ENCODE measurements at regions not wholly inside any gene's neighbourhood (a gene's known extent, or its start where the extent isn't known, plus 50 kb on each side); places are given as distances from the start of the nearest gene placed in this dataset.
"Not testable (repeated sequence)": the region's sequence is repeated elsewhere in the genome, so short reads cannot be mapped to it uniquely, and the experiment has no call there.

DNA sequence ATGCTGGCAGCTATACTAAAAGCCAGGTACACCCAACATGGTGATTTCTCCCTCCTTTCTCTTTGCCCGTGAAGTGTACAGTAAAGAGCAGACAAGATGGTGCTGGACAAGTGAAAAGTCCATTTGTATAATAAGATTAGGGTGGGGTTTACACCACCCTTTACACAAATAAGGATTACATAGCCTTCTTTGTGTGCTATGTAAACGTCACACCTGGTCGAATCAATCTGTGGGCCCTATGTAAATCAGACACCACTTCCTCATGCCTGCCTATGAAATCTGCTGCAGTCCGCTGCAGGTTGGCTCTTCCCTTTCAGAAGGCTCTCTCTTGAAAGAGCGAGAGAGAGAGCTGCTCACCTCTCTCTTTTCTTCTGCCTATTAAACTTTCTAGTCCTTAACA lies 1054.3 kb upstream of the SLC39A10 start:
- no peak for DNase-seq

DNA sequence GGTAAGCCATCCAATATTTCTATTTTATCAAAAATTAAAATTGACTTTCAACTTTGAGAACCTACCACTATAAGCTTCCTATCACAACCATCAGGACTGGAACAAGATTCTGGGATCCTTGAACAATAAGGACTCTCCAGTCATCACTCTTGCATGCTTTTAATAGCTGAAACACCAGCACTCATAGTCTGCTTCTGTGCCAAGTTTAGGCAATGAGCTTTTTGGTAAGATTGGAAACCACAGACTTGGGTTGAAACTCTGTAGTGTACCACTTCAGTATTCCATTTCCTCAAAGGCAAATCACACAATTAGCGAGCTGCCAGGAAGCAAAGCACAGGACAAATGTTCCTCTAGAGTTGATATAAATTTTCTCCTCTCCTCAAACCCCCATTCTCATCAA lies 1065.8 kb upstream of the SLC39A10 start:
- DNase-seq, result no peak

DNA sequence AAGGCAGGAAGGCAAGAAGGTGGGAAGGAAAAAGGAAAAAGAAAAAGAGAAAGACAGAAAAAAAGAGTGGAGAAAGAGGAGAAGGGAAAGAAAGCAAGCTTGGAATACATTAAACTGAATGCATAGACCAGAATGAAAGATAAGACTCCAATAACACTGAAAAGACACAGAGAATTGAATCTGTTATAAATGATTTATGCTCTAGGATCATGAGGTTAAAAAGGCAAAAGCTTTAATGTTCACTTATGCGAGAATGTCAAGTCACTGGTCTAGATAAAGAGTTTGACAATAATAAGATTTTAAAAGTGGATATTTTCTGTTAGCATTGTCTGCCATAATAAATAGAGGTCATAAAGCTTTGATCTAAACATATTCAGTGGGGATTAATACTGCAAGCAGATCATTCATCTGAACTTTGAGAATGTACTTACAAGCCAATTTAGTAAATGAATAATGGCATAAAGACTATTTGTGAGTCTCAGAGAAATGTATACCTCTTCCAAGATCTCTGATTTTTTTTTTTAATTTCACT lies 1069.2 kb upstream of the SLC39A10 start:
- DNase-seq, result no peak

DNA sequence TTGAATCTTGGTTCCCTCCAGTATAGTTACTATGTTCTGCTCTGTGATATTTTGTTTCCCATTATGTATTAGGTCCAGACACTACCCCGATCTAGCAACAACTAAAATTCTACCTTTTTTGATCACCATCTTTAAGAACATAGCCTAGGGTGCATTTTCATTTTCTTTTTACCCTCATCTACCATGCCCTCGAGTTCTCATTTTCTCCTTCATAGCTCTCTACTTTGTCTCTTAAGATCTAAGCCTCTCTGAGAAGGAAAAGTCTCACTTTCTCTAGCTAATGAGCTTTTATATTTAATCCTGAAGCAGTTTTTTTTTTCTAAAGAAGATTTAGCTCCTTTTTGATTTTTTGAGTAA lies 1089.4 kb upstream of the SLC39A10 start:
- DNase-seq, result no peak

DNA sequence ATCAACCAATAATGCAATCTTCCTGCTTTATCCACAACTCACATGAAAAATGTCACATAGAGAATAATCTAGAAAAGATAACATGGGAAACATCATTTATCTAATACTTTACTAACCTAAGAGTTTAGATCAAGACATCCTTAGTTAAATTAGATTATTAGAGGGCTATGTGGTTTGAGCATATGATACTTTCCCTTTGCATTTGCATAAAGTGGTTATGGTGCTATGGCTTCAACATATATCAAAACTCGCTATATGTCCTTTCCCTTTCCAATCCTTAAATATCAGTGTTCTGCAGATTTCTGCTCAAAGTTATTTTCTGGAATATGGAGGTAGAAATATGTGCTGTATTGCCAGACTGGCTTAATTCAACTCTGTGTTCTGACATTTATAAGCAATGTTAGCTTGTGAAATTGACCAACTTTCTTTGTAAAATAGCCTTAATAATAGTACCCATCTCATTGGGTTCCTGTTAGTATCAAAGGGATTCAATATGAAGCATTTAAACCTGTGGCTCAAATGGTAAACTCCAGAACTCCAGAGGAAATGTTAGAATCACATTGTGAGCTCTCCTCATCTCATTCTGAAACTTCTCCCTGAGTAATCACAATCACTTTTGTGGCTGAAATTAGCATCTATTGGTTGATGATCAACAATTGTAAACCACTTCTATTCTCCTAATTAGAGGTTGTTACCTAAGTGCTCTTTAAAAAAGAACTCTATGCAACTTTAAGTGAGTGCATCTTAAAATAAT lies 1089.9 kb upstream of the SLC39A10 start:
- no peak for DNase-seq

DNA sequence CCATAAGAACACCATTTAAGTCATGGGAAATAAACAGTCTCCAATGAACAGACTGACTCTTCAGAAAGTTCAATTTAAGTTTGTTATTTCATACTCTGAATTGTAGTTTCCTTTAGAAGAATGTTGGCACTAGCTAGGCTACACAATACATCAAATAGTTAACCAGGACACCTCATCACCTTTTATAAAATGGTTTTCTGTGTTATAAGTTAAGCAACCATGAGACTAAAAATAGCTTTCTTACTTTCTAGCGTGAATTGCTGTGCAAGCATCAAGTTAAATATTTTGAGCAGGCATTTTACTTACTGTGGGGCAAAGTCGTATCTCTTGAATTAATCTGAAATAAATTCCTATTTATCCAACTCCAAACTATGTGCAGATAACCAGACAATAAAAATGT lies 1092.6 kb upstream of the SLC39A10 start:
- no peak for DNase-seq

DNA sequence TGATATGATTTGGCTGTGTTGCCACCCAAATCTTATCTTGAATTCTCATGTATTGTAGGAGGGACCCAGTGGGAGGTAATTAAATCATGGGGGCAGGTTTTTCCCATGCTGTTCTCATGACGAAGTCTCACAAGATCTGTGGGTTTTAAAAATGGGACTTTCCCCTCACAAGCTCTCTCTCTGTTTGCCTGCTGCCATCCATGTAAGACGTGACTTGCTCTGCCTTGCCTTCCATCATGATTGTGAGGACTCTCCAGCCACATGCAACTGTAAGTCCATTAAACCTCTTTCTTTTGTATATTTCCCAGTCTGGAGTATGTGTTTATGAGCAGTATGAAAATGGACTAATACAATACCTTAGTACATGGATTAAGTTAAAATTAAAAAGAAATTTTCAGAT lies 1094.7 kb upstream of the SLC39A10 start:
- DNase-seq, result no peak

DNA sequence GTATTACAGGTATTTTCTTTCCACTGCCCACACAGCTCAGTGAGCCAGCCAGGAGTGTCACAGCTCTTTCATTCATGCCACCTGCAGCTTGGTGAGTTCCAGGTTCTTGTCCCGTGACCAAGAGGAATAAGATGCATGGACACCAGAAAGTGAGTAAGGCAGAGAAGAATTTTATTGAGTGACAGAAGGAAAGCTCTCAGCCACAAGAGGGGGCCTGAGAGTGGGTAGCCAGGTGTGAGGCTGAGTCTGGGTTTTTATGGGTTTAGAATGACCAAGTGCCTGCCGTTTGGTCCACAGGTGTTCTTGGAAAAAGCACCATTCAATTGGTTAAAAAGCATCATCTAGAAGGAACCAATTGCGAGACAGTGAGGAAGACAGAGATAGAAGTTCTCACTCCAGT lies 1097.1 kb upstream of the SLC39A10 start:
- DNase-seq, result no peak

DNA sequence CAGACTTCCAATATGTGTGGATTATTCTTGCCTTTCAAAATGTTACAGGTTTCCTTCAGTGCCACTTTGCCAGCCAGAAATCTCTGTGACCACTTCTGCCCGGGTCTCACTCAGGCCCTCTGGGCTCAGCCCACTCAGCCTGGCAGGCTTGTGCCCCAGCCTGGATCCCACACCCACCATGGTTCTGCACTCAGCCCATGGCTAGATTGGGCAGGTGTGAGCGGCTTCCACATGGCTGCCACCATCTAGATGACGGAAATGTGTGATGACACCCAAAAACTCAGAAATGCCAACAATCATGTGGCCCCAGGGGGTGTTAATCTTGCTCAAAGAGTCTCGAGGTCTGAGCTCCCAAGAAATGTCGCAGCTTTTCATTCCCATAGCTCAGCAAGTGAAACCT lies 1097.5 kb upstream of the SLC39A10 start:
- DNase-seq, result no peak

DNA sequence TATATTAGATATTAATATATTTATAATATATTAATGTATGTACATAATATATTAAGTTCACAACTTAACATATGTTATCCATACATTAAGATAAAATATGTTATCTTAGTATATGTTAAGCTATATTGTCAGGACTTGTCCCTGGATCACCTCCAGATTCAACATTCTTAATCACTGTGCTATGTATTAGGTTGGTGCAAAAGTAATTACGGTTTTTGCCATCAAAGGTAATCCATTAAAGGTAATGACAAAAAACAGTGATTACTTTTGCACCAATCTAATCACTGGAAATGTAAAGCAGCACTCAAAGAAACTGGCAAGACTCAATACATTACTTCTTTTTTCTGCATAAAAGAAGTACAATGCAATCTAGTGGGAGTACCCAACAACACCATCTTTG lies 1099.0 kb upstream of the SLC39A10 start:
- no peak for DNase-seq

DNA sequence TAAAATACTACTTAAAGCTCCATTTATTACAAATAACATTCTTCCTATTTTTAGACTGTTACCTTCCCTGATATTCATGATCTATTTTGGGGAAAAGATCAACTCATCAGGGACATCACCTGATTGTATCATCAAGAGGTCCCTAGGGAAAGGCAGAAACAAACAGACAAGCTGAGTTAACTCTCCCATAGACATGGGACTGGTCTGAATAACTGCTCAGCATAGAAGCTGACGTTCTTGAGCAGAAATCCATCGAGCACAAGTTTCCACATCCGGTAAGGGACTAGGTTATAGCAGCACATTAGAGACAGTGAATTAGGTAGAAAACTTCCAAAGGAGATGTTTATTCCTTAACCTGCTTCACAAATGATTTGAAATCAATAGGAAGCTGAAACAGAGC lies 1100.4 kb upstream of the SLC39A10 start:
- DNase-seq, result no peak

DNA sequence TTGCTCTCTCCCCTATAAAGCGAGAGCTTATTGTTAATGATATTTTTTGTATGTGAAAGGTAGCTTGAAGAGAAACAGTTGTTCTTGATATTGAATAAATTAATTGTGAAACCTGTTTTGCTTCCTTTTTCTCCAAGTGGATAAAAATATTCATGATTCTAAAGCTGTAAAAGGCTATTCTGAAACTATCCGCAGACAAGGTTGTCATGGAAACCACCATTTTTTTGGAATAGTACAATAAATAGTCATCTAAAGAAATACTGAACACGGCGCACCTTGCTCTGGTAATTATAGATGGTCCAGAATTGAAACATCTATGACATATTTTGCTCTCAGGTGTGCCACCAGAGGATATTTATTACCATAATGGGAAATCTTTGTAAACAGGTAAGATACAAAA lies 1103.0 kb upstream of the SLC39A10 start:
- no peak for DNase-seq

DNA sequence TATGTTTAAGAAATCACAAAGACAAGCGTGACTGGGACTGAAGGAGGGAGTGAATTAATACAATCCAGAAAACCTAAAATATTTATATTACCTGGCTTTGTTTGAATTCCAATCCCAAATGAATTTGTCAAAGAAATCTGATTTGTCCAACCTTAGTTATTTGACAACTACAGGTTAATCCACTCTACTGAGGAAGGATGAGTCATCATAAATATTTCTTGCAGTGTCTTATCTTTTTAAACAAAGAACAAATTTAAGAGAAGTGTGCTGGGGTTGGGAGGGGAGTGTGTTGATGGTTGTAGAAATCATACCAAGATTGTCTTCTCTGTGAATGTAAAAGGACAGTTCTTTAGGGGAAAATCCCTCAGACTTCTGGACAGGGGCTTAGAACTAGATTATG lies 1106.3 kb upstream of the SLC39A10 start:
- no peak for DNase-seq

DNA sequence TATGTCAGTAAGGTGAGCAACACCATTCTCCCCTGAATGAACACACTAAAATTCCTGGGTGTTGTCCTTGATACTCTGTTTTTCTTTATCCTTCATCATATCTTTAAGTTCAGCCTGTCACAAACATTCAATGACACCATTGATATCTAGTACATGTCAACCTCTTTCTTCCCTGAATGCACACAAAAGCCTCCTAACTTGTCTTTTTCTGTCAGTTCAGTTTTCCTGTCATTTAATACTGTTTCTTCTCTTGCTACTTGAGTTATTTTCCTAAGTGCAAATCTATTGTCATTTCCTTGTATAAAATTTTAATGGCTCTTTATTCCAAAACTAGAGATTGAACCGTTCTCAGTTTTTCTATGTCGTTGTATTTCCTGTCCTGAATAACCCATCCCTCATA lies 1107.6 kb upstream of the SLC39A10 start:
- DNase-seq, result no peak

DNA sequence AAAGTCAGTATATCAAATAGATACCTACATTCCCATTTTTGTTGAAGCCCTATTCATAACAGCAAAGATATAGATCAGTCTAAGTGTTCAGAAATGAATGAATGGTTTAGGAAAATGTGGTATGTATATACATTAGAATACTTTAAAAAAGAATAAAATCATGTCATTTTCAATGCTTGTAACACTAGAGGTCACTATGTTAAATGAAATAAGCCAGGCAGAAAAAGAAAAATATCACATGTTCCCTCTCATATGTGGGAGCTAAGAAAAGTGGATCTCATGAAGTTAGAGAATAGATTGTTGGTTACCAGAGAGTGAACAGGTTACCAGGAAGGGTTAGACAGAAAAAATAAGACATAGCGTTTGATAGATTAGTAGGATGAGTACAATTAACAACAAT lies 1111.0 kb upstream of the SLC39A10 start:
- DNase-seq, result no peak

DNA sequence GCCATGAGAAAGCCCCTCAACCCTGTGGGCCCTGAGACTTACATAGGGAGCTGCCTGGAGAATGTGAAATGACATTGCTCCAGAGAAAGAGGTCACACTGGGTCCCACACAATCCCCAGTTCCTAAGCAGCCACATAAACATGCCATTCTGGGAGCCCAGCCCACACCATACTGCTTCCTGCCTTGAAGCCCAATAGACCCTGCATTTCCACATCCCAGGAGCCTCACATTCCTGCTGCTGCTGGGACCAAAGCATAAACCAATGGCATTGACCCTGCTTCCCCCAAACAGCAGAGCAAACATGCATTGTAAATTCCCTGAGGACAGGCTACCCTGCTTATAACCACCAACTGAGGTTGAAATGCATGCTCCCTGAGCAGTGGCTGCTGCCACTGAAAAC lies 1117.6 kb upstream of the SLC39A10 start:
- no peak for DNase-seq

DNA sequence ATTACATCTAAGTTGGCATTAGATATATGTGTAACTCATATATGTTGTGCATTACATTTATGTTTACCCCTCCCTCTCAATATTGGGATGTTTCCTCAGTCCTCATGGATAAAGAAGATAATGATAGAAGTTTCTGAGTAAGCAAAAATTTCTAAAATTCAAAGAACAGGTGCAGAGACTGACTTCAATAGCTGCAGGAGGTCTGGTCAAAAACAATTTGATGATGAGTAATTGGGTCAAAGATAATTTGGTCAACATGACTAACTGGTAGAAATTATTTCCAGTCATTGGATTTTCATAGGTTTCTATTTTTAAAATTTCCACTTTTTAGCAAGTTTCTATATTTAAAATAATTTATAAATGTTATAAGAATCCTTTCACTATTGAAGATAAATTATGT lies 1130.9 kb upstream of the SLC39A10 start:
- no peak for DNase-seq

DNA sequence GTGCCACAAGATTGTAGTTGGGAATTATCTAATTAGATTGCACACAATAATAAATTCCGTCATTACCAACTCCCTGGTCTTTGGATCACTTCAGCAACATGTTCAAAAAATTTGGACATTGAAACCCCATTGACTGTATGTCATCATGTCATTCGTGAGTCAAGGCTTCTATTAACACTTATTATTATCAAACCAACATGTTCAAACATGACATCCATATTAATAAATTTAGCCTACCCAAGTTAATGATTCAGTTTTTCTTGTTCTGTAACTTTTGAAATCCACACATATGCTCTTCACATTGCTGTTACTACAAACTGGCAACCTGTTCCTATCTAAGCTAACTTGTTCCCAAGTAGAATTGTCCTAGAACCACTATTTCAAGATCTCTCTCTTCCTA lies 1142.7 kb upstream of the SLC39A10 start:
- DNase-seq, result no peak

DNA sequence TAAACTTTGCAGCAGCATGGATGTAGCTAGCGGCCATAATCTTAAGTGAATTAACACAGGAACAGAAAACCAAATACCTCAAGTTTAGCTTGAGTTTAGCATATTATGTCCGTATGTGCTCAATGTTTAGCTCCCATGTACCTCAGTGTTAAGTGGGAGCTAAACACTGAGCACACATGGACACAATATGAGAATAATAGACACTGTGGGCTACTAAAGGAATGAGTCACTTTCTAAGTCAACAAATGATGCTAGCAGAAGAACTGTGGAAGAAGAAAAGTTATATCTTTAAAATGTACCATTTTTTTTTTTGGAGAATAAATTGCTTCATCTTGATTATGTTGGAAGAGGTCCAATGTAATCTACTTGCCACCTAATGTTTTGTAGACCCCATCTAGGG lies 1146.0 kb upstream of the SLC39A10 start:
- not testable (repeated sequence) for DNase-seq

DNA sequence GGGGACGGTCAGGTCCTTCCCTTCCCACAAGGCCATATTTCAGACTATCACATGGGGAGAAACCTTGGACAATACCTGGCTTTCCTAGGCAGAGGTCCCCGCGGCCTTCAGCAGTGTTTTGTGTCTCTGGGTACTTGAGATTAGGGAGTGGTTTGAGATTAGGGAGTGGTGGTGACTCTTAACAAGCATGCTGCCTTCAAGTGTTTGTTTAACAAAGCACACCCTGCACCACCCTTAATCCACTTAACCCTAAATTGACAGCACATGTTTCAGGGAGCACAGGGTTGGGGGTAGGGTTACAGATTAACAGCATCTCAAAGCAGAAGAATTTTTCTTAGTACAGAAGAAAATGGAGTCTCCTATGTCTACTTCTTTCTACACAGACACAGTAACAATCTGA lies 1152.2 kb upstream of the SLC39A10 start:
- not testable (repeated sequence) for DNase-seq

DNA sequence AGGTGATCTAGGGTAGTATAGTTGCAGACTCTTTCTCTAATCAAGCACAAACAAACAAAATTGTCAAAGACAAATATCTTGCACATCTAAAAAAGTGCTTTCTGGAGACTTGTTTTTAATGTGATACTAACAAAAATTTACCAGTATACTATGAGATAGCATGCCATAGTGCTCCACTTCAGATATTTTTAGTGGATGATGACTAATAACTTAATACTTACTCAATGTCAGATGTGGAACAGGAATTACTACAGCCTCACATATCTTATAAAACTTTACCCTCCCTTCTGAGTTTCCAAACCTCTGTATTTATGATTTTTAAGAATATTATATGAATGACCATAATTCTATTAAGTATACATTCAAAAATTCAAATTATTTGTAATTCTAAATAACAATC lies 1162.0 kb upstream of the SLC39A10 start:
- DNase-seq, result no peak

DNA sequence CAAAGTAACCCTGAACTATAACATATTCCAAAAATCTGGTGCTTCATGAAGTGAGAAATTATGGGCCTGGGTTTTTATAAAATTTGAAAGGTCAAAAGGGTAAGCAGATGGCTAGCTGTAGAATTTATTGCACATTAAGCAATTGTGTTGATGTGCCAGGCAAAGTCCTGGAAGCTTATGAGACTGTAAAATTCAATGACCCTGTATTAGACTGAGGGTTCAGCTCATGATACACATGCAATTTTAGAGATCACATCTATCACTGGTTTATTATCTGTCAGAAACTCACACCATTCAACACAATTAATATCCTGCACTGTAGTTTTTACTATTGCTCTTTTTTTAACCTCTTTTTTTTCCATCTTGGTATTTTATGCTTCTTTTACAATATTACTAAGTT lies 1162.6 kb upstream of the SLC39A10 start:
- no peak for DNase-seq

DNA sequence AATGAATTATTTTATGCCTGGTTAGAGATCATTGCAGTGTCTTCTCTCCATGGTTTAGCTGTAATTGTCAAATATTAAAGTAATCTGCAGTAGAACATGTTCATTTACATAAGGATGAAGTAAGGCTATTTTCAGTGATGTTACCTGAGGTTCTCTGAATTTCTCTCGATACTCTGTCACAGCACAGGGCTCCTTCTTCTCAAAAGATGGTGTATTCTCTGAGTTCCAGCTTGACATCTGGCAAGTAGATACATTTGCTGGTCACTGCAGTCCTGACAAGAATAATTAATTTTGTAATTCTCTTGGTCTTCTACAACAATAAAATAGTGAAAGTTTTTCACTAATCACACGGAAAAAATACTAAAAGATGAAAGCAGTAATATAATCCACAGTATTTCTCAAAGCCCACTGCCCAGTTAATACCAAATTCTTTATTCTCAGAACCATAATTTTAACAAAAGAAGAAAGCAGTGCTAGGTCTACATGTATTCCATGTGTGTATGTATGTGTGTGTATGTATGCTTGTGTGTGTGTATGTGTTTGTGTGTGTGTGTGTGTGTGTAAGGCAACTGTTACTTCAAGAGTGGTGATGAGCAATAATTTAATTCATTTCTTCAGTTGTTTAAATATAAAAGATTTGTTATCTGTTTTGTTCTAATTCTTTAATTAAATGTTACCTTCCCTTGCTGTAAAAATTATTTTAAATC lies 1165.5 kb upstream of the SLC39A10 start:
- DNase-seq, result no peak

DNA sequence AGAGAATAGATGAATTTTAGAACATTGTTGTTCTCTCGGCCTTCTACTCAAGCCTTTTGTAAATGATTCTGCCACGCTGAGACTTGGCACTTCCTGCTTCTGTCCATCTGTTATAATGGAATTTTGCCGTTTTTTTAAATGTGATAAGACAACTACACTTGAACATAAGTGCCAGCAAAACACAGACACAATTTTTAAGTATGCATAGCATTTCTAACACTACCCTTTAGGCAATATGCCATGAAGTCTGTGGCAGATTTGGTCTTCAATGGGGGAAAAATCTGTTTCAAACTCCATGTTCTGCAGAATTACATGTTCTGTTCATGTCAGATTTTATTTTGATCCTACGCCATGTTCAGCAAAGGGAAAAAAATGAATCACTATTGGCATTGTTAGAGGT lies 1170.7 kb upstream of the SLC39A10 start:
- DNase-seq, result no peak

DNA sequence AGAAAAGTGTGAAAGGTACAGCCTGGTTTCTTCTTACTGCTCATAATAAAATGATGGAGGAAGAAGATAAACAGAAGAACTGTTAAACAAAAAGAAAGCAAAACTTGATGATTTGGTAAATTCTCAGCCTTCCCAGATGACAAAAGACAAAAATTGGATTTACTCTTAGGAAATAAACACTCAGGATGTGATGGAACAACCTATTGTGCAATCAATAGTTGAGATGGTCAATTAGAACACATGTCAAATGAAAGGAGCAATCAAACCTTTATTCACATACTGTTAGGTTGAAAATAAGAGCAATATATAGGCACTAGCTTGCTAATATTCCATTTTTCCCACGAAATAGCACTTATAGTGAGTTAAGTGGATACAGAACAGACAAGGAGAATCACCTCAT lies 1174.0 kb upstream of the SLC39A10 start:
- no peak for DNase-seq

Measured in effector CD4-positive, alpha-beta T cell (primary cell).